ENCODE measurements at regions not wholly inside any gene's neighbourhood (a gene's known extent, or its start where the extent isn't known, plus 50 kb on each side); places are given as distances from the start of the nearest gene placed in this dataset.

GRCh38 chr18:78699499-78699898 is 280.1 kb upstream of the SALL3 start:
- H3K27ac ChIP-seq (ENCODE audit: low read depth, low read length): no peak overlapping the region
- no peaks in the 10 kb centered on the region for H3K36me3 ChIP-seq (ENCODE audit: control insufficient read depth in 2 of 3, insufficient read depth in 3 of 3, low read length in 3 of 3)
- no peak overlapping the region for H3K4me3 ChIP-seq (ENCODE audit: low read length)
- peaks cover 0 to 4% (median 0%) of the 10 kb centered on the region in 7 donors for H3K4me1 Mint-ChIP-seq
- no peak for DNase-seq
- intact Hi-C loops (cut with micrococcal nuclease): no loop called here
- H3K36me3 Mint-ChIP-seq: peaks cover 0 to 3% (median 0%) of the 10 kb centered on the region in 5 donors
- no peaks in the 10 kb centered on the region for H3K4me1 ChIP-seq (ENCODE audit: control insufficient read depth in 2 of 2, insufficient read depth in 2 of 2, low read length in 2 of 2)
- ATAC-seq: no peak
- CTCF ChIA-PET: no interaction called here
- H3K9me3 ChIP-seq (ENCODE audit: control insufficient read depth in 2 of 3, low read length in 3 of 3): no peaks in the 10 kb centered on the region
- no peak overlapping the region for H3K4me3 Mint-ChIP-seq
- no peak overlapping the region for H3K27ac Mint-ChIP-seq
- no peaks in the 10 kb centered on the region for H3K27me3 ChIP-seq (ENCODE audit: control insufficient read depth in 2 of 2, insufficient read depth in 2 of 2, low read length in 2 of 2)
- POLR2A ChIA-PET: no interaction called here
- H3K27me3 Mint-ChIP-seq: peaks cover 0 to 26% (median 8%) of the 10 kb centered on the region in 5 donors
- H3K9me3 Mint-ChIP-seq: peaks cover 0 to 10% (median 0%) of the 10 kb centered on the region in 11 donors

GRCh38 chr18:78701771-78702396 is 277.7 kb upstream of the SALL3 start:
- no peak overlapping the region for H3K4me3 ChIP-seq (ENCODE audit: low read length)
- intact Hi-C loops (cut with micrococcal nuclease): no loop called here
- Mint-ChIP-seq H3K36me3 (peaks cover 0 to 3% (median 0%) of the 10 kb centered on the region in 5 donors), H3K9me3 (peaks cover 0 to 12% (median 3%) of the 10 kb centered on the region in 11 donors), H3K4me1 (peaks cover 0 to 4% (median 0%) of the 10 kb centered on the region in 7 donors), H3K4me3 (no peak overlapping the region), H3K27ac (no peak overlapping the region), H3K27me3 (peaks cover 0 to 30% (median 8%) of the 10 kb centered on the region in 5 donors)
- DNase-seq (no peak), ATAC-seq (no peak)
- no peaks in the 10 kb centered on the region for H3K36me3 ChIP-seq (ENCODE audit: control insufficient read depth in 2 of 3, insufficient read depth in 3 of 3, low read length in 3 of 3)
- H3K4me1 ChIP-seq (ENCODE audit: control insufficient read depth in 2 of 2, insufficient read depth in 2 of 2, low read length in 2 of 2): no peaks in the 10 kb centered on the region
- ChIA-PET POLR2A (no interaction called here), CTCF (no interaction called here)
- H3K9me3 ChIP-seq (ENCODE audit: control insufficient read depth in 2 of 3, low read length in 3 of 3): no peaks in the 10 kb centered on the region
- H3K27me3 ChIP-seq (ENCODE audit: control insufficient read depth in 2 of 2, insufficient read depth in 2 of 2, low read length in 2 of 2): no peaks in the 10 kb centered on the region
- no peak overlapping the region for H3K27ac ChIP-seq (ENCODE audit: low read depth, low read length)

- Mint-ChIP-seq H3K27ac (no peak overlapping the region), H3K27me3 (peaks cover 0 to 22% (median 8%) of the 10 kb centered on the region in 5 donors), H3K9me3 (peaks cover 4 to 17% (median 8%) of the 10 kb centered on the region in 11 donors), H3K4me1 (no peaks in the 10 kb centered on the region), H3K4me3 (no peak overlapping the region), H3K36me3 (peaks cover 0 to 4% (median 0%) of the 10 kb centered on the region in 5 donors)
- Histone ChIP-seq H3K36me3 (ENCODE audit: control insufficient read depth in 2 of 3, insufficient read depth in 3 of 3, low read length in 3 of 3) (no peaks in the 10 kb centered on the region), H3K27me3 (ENCODE audit: control insufficient read depth in 2 of 2, insufficient read depth in 2 of 2, low read length in 2 of 2) (no peaks in the 10 kb centered on the region), H3K4me3 (ENCODE audit: low read length) (no peak overlapping the region), H3K27ac (ENCODE audit: low read depth, low read length) (no peak overlapping the region), H3K4me1 (ENCODE audit: control insufficient read depth in 2 of 2, insufficient read depth in 2 of 2, low read length in 2 of 2) (no peaks in the 10 kb centered on the region), H3K9me3 (ENCODE audit: control insufficient read depth in 2 of 3, low read length in 3 of 3) (peaks cover 0 to 5% (median 0%) of the 10 kb centered on the region in 3 experiments)
- intact Hi-C loops (cut with micrococcal nuclease): no loop called here
- ChIA-PET POLR2A (no interaction called here), CTCF (no interaction called here)
- no peak for ATAC-seq
- no peak for DNase-seq
Observed at GRCh38 chr18:78703291-78703690, 276.3 kb upstream of the SALL3 start.

GRCh38 chr18:78704971-78705461 is 274.6 kb upstream of the SALL3 start:
- peaks cover 0 to 11% (median 0%) of the 10 kb centered on the region in 5 donors for H3K36me3 Mint-ChIP-seq
- intact Hi-C loops (cut with micrococcal nuclease): no loop called here
- H3K9me3 ChIP-seq (ENCODE audit: control insufficient read depth in 2 of 3, low read length in 3 of 3): peaks cover 0 to 7% (median 0%) of the 10 kb centered on the region in 3 experiments
- DNase-seq: no peak
- H3K27me3 Mint-ChIP-seq: peaks cover 0 to 17% (median 8%) of the 10 kb centered on the region in 5 donors
- no peaks in the 10 kb centered on the region for H3K4me1 Mint-ChIP-seq
- ATAC-seq: no peak
- no peaks in the 10 kb centered on the region for H3K4me1 ChIP-seq (ENCODE audit: control insufficient read depth in 2 of 2, insufficient read depth in 2 of 2, low read length in 2 of 2)
- no peak overlapping the region for H3K27ac Mint-ChIP-seq
- no peaks in the 10 kb centered on the region for H3K36me3 ChIP-seq (ENCODE audit: control insufficient read depth in 2 of 3, insufficient read depth in 3 of 3, low read length in 3 of 3)
- no peak overlapping the region for H3K4me3 ChIP-seq (ENCODE audit: low read length)
- peaks cover 10 to 22% (median 15%) of the 10 kb centered on the region in 11 donors for H3K9me3 Mint-ChIP-seq
- H3K4me3 Mint-ChIP-seq: no peak overlapping the region
- POLR2A ChIA-PET: no interaction called here
- CTCF ChIA-PET: no interaction called here
- no peak overlapping the region for H3K27ac ChIP-seq (ENCODE audit: low read depth, low read length)
- H3K27me3 ChIP-seq (ENCODE audit: control insufficient read depth in 2 of 2, insufficient read depth in 2 of 2, low read length in 2 of 2): no peaks in the 10 kb centered on the region

GRCh38 chr18:78709261-78709809 is 270.3 kb upstream of the SALL3 start:
- Histone ChIP-seq H3K9me3 (ENCODE audit: control insufficient read depth in 2 of 3, low read length in 3 of 3) (peaks cover 0 to 7% (median 0%) of the 10 kb centered on the region in 3 experiments), H3K4me3 (ENCODE audit: low read length) (no peak overlapping the region), H3K27me3 (ENCODE audit: control insufficient read depth in 2 of 2, insufficient read depth in 2 of 2, low read length in 2 of 2) (no peaks in the 10 kb centered on the region), H3K36me3 (ENCODE audit: control insufficient read depth in 2 of 3, insufficient read depth in 3 of 3, low read length in 3 of 3) (no peaks in the 10 kb centered on the region), H3K4me1 (ENCODE audit: control insufficient read depth in 2 of 2, insufficient read depth in 2 of 2, low read length in 2 of 2) (no peaks in the 10 kb centered on the region), H3K27ac (ENCODE audit: low read depth, low read length) (no peak overlapping the region)
- Mint-ChIP-seq H3K27me3 (peaks cover 0 to 10% (median 2%) of the 10 kb centered on the region in 5 donors), H3K9me3 (peaks cover 13 to 28% (median 15%) of the 10 kb centered on the region in 11 donors), H3K4me1 (no peaks in the 10 kb centered on the region), H3K27ac (peak overlapping the region in 1 of 9 donors; percentile 55), H3K36me3 (peaks cover 0 to 11% (median 0%) of the 10 kb centered on the region in 5 donors), H3K4me3 (no peak overlapping the region)
- intact Hi-C loops (cut with micrococcal nuclease): no loop called here
- CTCF ChIA-PET: no interaction called here
- POLR2A ChIA-PET: no interaction called here
- DNase-seq: no peak
- ATAC-seq: no peak

- DNase-seq: no peak
- Mint-ChIP-seq H3K36me3 (peaks cover 0 to 11% (median 0%) of the 10 kb centered on the region in 5 donors), H3K27me3 (peaks cover 0 to 7% (median 0%) of the 10 kb centered on the region in 5 donors), H3K4me3 (no peak overlapping the region), H3K27ac (no peak overlapping the region), H3K4me1 (no peaks in the 10 kb centered on the region), H3K9me3 (peaks cover 12 to 28% (median 15%) of the 10 kb centered on the region in 11 donors)
- H3K4me1 ChIP-seq (ENCODE audit: control insufficient read depth in 2 of 2, insufficient read depth in 2 of 2, low read length in 2 of 2): no peaks in the 10 kb centered on the region
- intact Hi-C loops (cut with micrococcal nuclease): no loop called here
- no peaks in the 10 kb centered on the region for H3K36me3 ChIP-seq (ENCODE audit: control insufficient read depth in 2 of 3, insufficient read depth in 3 of 3, low read length in 3 of 3)
- peaks cover 0 to 7% (median 0%) of the 10 kb centered on the region in 3 experiments for H3K9me3 ChIP-seq (ENCODE audit: control insufficient read depth in 2 of 3, low read length in 3 of 3)
- no peak overlapping the region for H3K27ac ChIP-seq (ENCODE audit: low read depth, low read length)
- ATAC-seq: no peak
- POLR2A ChIA-PET: no interaction called here
- H3K4me3 ChIP-seq (ENCODE audit: low read length): no peak overlapping the region
- CTCF ChIA-PET: no interaction called here
- no peaks in the 10 kb centered on the region for H3K27me3 ChIP-seq (ENCODE audit: control insufficient read depth in 2 of 2, insufficient read depth in 2 of 2, low read length in 2 of 2)
Observed at GRCh38 chr18:78711316-78711715, 268.3 kb upstream of the SALL3 start.

GRCh38 chr18:78711971-78712370 is 267.6 kb upstream of the SALL3 start:
- H3K36me3 Mint-ChIP-seq: peaks cover 0 to 11% (median 0%) of the 10 kb centered on the region in 5 donors

More at GRCh38 chr18:78711971-78712370, 267.6 kb upstream of the SALL3 start:
- ChIA-PET CTCF (no interaction called here), POLR2A (no interaction called here)
- Mint-ChIP-seq H3K4me1 (no peaks in the 10 kb centered on the region), H3K27me3 (peaks cover 0 to 7% (median 0%) of the 10 kb centered on the region in 5 donors), H3K4me3 (no peak overlapping the region), H3K9me3 (peaks cover 12 to 26% (median 13%) of the 10 kb centered on the region in 11 donors), H3K27ac (no peak overlapping the region)
- Histone ChIP-seq H3K4me1 (ENCODE audit: control insufficient read depth in 2 of 2, insufficient read depth in 2 of 2, low read length in 2 of 2) (no peaks in the 10 kb centered on the region), H3K27ac (ENCODE audit: low read depth, low read length) (no peak overlapping the region), H3K36me3 (ENCODE audit: control insufficient read depth in 2 of 3, insufficient read depth in 3 of 3, low read length in 3 of 3) (no peaks in the 10 kb centered on the region), H3K4me3 (ENCODE audit: low read length) (no peak overlapping the region), H3K9me3 (ENCODE audit: control insufficient read depth in 2 of 3, low read length in 3 of 3) (peaks cover 0 to 7% (median 0%) of the 10 kb centered on the region in 3 experiments), H3K27me3 (ENCODE audit: control insufficient read depth in 2 of 2, insufficient read depth in 2 of 2, low read length in 2 of 2) (no peaks in the 10 kb centered on the region)
- ATAC-seq (no peak), DNase-seq (no peak)
- intact Hi-C loops (cut with micrococcal nuclease): no loop called here
